ENCODE measurements at regions not wholly inside any gene's neighbourhood (a gene's known extent, or its start where the extent isn't known, plus 50 kb on each side); places are given as distances from the start of the nearest gene placed in this dataset.

GRCh38 chr2:128550801-128551416, 232.2 kb upstream of the HS6ST1 start:
- Histone ChIP-seq H3K36me3 (ENCODE audit: control insufficient read depth in 2 of 3, insufficient read depth in 3 of 3, low read length in 3 of 3) (no peaks in the 10 kb centered on the region), H3K27me3 (ENCODE audit: control insufficient read depth in 2 of 2, insufficient read depth in 2 of 2, low read length in 2 of 2) (no peaks in the 10 kb centered on the region), H3K4me1 (ENCODE audit: control insufficient read depth in 2 of 2, insufficient read depth in 2 of 2, low read length in 2 of 2) (no peaks in the 10 kb centered on the region), H3K4me3 (ENCODE audit: low read length) (no peak overlapping the region), H3K9me3 (ENCODE audit: control insufficient read depth in 2 of 3, low read length in 3 of 3) (no peaks in the 10 kb centered on the region), H3K27ac (ENCODE audit: low read depth, low read length) (no peak overlapping the region)
- peaks cover 0 to 4% (median 0%) of the 10 kb centered on the region in 5 donors for H3K27me3 Mint-ChIP-seq
- H3K4me1 Mint-ChIP-seq = no peaks in the 10 kb centered on the region
- H3K4me3 Mint-ChIP-seq = no peak overlapping the region
- H3K36me3 Mint-ChIP-seq = no peaks in the 10 kb centered on the region
- ChIA-PET POLR2A (no interaction called here), CTCF (no interaction called here)
- DNase-seq = peak in 1 of 9 donors; percentile 16
- intact Hi-C loops (cut with micrococcal nuclease) = no loop called here
- H3K9me3 Mint-ChIP-seq = peaks cover 0 to 8% (median 0%) of the 10 kb centered on the region in 11 donors
- no peak overlapping the region for H3K27ac Mint-ChIP-seq
- no peak for ATAC-seq

- Histone ChIP-seq H3K4me3 (ENCODE audit: low read length) (no peak overlapping the region), H3K4me1 (ENCODE audit: control insufficient read depth in 2 of 2, insufficient read depth in 2 of 2, low read length in 2 of 2) (no peaks in the 10 kb centered on the region), H3K9me3 (ENCODE audit: control insufficient read depth in 2 of 3, low read length in 3 of 3) (no peaks in the 10 kb centered on the region), H3K27ac (ENCODE audit: low read depth, low read length) (no peak overlapping the region), H3K36me3 (ENCODE audit: control insufficient read depth in 2 of 3, insufficient read depth in 3 of 3, low read length in 3 of 3) (no peaks in the 10 kb centered on the region), H3K27me3 (ENCODE audit: control insufficient read depth in 2 of 2, insufficient read depth in 2 of 2, low read length in 2 of 2) (no peaks in the 10 kb centered on the region)
- peaks cover 0 to 6% (median 0%) of the 10 kb centered on the region in 11 donors for H3K9me3 Mint-ChIP-seq
- CTCF ChIA-PET = no interaction called here
- ATAC-seq (no peak), DNase-seq (peak in 1 of 9 donors; percentile 15)
- no peak overlapping the region for H3K4me3 Mint-ChIP-seq
- no peak overlapping the region for H3K27ac Mint-ChIP-seq
- peaks cover 0 to 4% (median 0%) of the 10 kb centered on the region in 5 donors for H3K27me3 Mint-ChIP-seq
- no peaks in the 10 kb centered on the region for H3K4me1 Mint-ChIP-seq
- H3K36me3 Mint-ChIP-seq = no peaks in the 10 kb centered on the region
- intact Hi-C loops (cut with micrococcal nuclease) = no loop called here
- POLR2A ChIA-PET = no interaction called here
These were observed 232.8 kb upstream of the HS6ST1 start for GRCh38 chr2:128551435-128551834.

- no peaks in the 10 kb centered on the region for H3K36me3 Mint-ChIP-seq
- DNase-seq (no peak), ATAC-seq (no peak)
- intact Hi-C loops (cut with micrococcal nuclease) = no loop called here
- H3K27me3 Mint-ChIP-seq = peaks cover 0 to 4% (median 0%) of the 10 kb centered on the region in 5 donors
- no peaks in the 10 kb centered on the region for H3K4me1 ChIP-seq (ENCODE audit: control insufficient read depth in 2 of 2, insufficient read depth in 2 of 2, low read length in 2 of 2)
- H3K27me3 ChIP-seq (ENCODE audit: control insufficient read depth in 2 of 2, insufficient read depth in 2 of 2, low read length in 2 of 2) = no peaks in the 10 kb centered on the region
- no peaks in the 10 kb centered on the region for H3K36me3 ChIP-seq (ENCODE audit: control insufficient read depth in 2 of 3, insufficient read depth in 3 of 3, low read length in 3 of 3)
- no peak overlapping the region for H3K4me3 ChIP-seq (ENCODE audit: low read length)
- ChIA-PET CTCF (no interaction called here), POLR2A (no interaction called here)
- H3K4me3 Mint-ChIP-seq = no peak overlapping the region
- H3K9me3 ChIP-seq (ENCODE audit: control insufficient read depth in 2 of 3, low read length in 3 of 3) = no peaks in the 10 kb centered on the region
- H3K4me1 Mint-ChIP-seq = no peaks in the 10 kb centered on the region
- H3K27ac Mint-ChIP-seq = no peak overlapping the region
- no peak overlapping the region for H3K27ac ChIP-seq (ENCODE audit: low read depth, low read length)
- H3K9me3 Mint-ChIP-seq = peaks cover 0 to 2% (median 0%) of the 10 kb centered on the region in 11 donors
These were observed 233.6 kb upstream of the HS6ST1 start for GRCh38 chr2:128552141-128552805.

GRCh38 chr2:128552806-128553551, 234.3 kb upstream of the HS6ST1 start:
- H3K4me3 Mint-ChIP-seq = no peak overlapping the region
- Histone ChIP-seq H3K4me3 (ENCODE audit: low read length) (no peak overlapping the region), H3K27me3 (ENCODE audit: control insufficient read depth in 2 of 2, insufficient read depth in 2 of 2, low read length in 2 of 2) (no peaks in the 10 kb centered on the region), H3K36me3 (ENCODE audit: control insufficient read depth in 2 of 3, insufficient read depth in 3 of 3, low read length in 3 of 3) (no peaks in the 10 kb centered on the region), H3K4me1 (ENCODE audit: control insufficient read depth in 2 of 2, insufficient read depth in 2 of 2, low read length in 2 of 2) (no peaks in the 10 kb centered on the region), H3K9me3 (ENCODE audit: control insufficient read depth in 2 of 3, low read length in 3 of 3) (no peaks in the 10 kb centered on the region), H3K27ac (ENCODE audit: low read depth, low read length) (no peak overlapping the region)
- POLR2A ChIA-PET = no interaction called here
- CTCF ChIA-PET = no interaction called here
- H3K9me3 Mint-ChIP-seq = no peaks in the 10 kb centered on the region
- DNase-seq (no peak), ATAC-seq (no peak)
- H3K27ac Mint-ChIP-seq = no peak overlapping the region
- peaks cover 0 to 4% (median 0%) of the 10 kb centered on the region in 5 donors for H3K27me3 Mint-ChIP-seq
- no peaks in the 10 kb centered on the region for H3K36me3 Mint-ChIP-seq
- no peaks in the 10 kb centered on the region for H3K4me1 Mint-ChIP-seq
- intact Hi-C loops (cut with micrococcal nuclease) = no loop called here

- no peak overlapping the region for H3K4me3 ChIP-seq (ENCODE audit: low read length)
- no peak overlapping the region for H3K27ac ChIP-seq (ENCODE audit: low read depth, low read length)
- no peaks in the 10 kb centered on the region for H3K4me1 Mint-ChIP-seq
- intact Hi-C loops (cut with micrococcal nuclease) = no loop called here
- H3K9me3 Mint-ChIP-seq = peaks cover 0 to 1% (median 0%) of the 10 kb centered on the region in 11 donors
- no peaks in the 10 kb centered on the region for H3K27me3 ChIP-seq (ENCODE audit: control insufficient read depth in 2 of 2, insufficient read depth in 2 of 2, low read length in 2 of 2)
- peaks cover 0 to 6% (median 0%) of the 10 kb centered on the region in 5 donors for H3K27me3 Mint-ChIP-seq
- ATAC-seq (no peak), DNase-seq (no peak)
- no peaks in the 10 kb centered on the region for H3K36me3 Mint-ChIP-seq
- no peaks in the 10 kb centered on the region for H3K4me1 ChIP-seq (ENCODE audit: control insufficient read depth in 2 of 2, insufficient read depth in 2 of 2, low read length in 2 of 2)
- H3K4me3 Mint-ChIP-seq = no peak overlapping the region
- H3K27ac Mint-ChIP-seq = no peak overlapping the region
- CTCF ChIA-PET = no interaction called here
- no peaks in the 10 kb centered on the region for H3K36me3 ChIP-seq (ENCODE audit: control insufficient read depth in 2 of 3, insufficient read depth in 3 of 3, low read length in 3 of 3)
- H3K9me3 ChIP-seq (ENCODE audit: control insufficient read depth in 2 of 3, low read length in 3 of 3) = no peaks in the 10 kb centered on the region
- POLR2A ChIA-PET = no interaction called here
These were observed 235.6 kb upstream of the HS6ST1 start for GRCh38 chr2:128554151-128554769.

- Mint-ChIP-seq H3K27ac (no peak overlapping the region), H3K9me3 (peaks cover 0 to 1% (median 0%) of the 10 kb centered on the region in 11 donors)
These were observed 236.8 kb upstream of the HS6ST1 start for GRCh38 chr2:128555433-128555832.

More at GRCh38 chr2:128555433-128555832, 236.8 kb upstream of the HS6ST1 start:
- H3K27me3 ChIP-seq (ENCODE audit: control insufficient read depth in 2 of 2, insufficient read depth in 2 of 2, low read length in 2 of 2) = no peaks in the 10 kb centered on the region
- no peak overlapping the region for H3K27ac ChIP-seq (ENCODE audit: low read depth, low read length)
- ATAC-seq (no peak), DNase-seq (no peak)
- H3K36me3 ChIP-seq (ENCODE audit: control insufficient read depth in 2 of 3, insufficient read depth in 3 of 3, low read length in 3 of 3) = no peaks in the 10 kb centered on the region
- no peaks in the 10 kb centered on the region for H3K36me3 Mint-ChIP-seq
- no peak overlapping the region for H3K4me3 Mint-ChIP-seq
- ChIA-PET CTCF (no interaction called here), POLR2A (no interaction called here)
- peaks cover 0 to 7% (median 0%) of the 10 kb centered on the region in 5 donors for H3K27me3 Mint-ChIP-seq
- H3K9me3 ChIP-seq (ENCODE audit: control insufficient read depth in 2 of 3, low read length in 3 of 3) = no peaks in the 10 kb centered on the region
- no peak overlapping the region for H3K4me3 ChIP-seq (ENCODE audit: low read length)
- no peaks in the 10 kb centered on the region for H3K4me1 Mint-ChIP-seq
- no peaks in the 10 kb centered on the region for H3K4me1 ChIP-seq (ENCODE audit: control insufficient read depth in 2 of 2, insufficient read depth in 2 of 2, low read length in 2 of 2)
- intact Hi-C loops (cut with micrococcal nuclease) = no loop called here

All from naive thymus-derived CD4-positive, alpha-beta T cell (primary cell).